ENCODE measurements at regions not wholly inside any gene's neighbourhood (a gene's known extent, or its start where the extent isn't known, plus 50 kb on each side); places are given as distances from the start of the nearest gene placed in this dataset.

GRCh38 chr1:5286244-5286643 is 631.8 kb downstream of the AJAP1 start:
- DNase-seq (ENCODE audit: low spot score), result no peak

GRCh38 chr1:5274527-5274926 is 620.1 kb downstream of the AJAP1 start:
- no peak for DNase-seq (ENCODE audit: low spot score)

GRCh38 chr1:5273280-5274003 is 619.0 kb downstream of the AJAP1 start:
- no peak for DNase-seq (ENCODE audit: low spot score)

- no peak for DNase-seq (ENCODE audit: low spot score)
These were observed 617.9 kb downstream of the AJAP1 start for GRCh38 chr1:5272325-5272724.

GRCh38 chr1:5271264-5271663 is 616.9 kb downstream of the AJAP1 start:
- no peak for DNase-seq (ENCODE audit: low spot score)

- no peak for DNase-seq (ENCODE audit: low spot score)
These were observed 615.5 kb downstream of the AJAP1 start for GRCh38 chr1:5269901-5270300.

GRCh38 chr1:5267603-5268235 is 613.3 kb downstream of the AJAP1 start:
- DNase-seq (ENCODE audit: low spot score), result no peak

- DNase-seq (ENCODE audit: low spot score), result no peak
These were observed 611.1 kb downstream of the AJAP1 start for GRCh38 chr1:5265438-5266075.

GRCh38 chr1:5264476-5264875 is 610.1 kb downstream of the AJAP1 start:
- DNase-seq (ENCODE audit: low spot score), result no peak

GRCh38 chr1:5256793-5257192 is 602.4 kb downstream of the AJAP1 start:
- DNase-seq (ENCODE audit: low spot score), result no peak

GRCh38 chr1:5254975-5255374 is 600.6 kb downstream of the AJAP1 start:
- no peak for DNase-seq (ENCODE audit: low spot score)

- no peak for DNase-seq (ENCODE audit: low spot score)
These were observed 599.8 kb downstream of the AJAP1 start for GRCh38 chr1:5254131-5254725.

GRCh38 chr1:5253036-5253435 is 598.6 kb downstream of the AJAP1 start:
- no peak for DNase-seq (ENCODE audit: low spot score)

GRCh38 chr1:5250336-5250735 is 595.9 kb downstream of the AJAP1 start:
- no peak for DNase-seq (ENCODE audit: low spot score)

GRCh38 chr1:5245348-5245747 is 590.9 kb downstream of the AJAP1 start:
- DNase-seq (ENCODE audit: low spot score), result no peak

GRCh38 chr1:5244631-5245285 is 590.3 kb downstream of the AJAP1 start:
- DNase-seq (ENCODE audit: low spot score), result no peak

- no peak for DNase-seq (ENCODE audit: low spot score)
These were observed 588.4 kb downstream of the AJAP1 start for GRCh38 chr1:5242850-5243249.

GRCh38 chr1:5239911-5240310 is 585.5 kb downstream of the AJAP1 start:
- DNase-seq (ENCODE audit: low spot score), result no peak

GRCh38 chr1:5238351-5239130 is 584.1 kb downstream of the AJAP1 start:
- no peak for DNase-seq (ENCODE audit: low spot score)

- DNase-seq (ENCODE audit: low spot score), result no peak
These were observed 581.0 kb downstream of the AJAP1 start for GRCh38 chr1:5235355-5235899.

GRCh38 chr1:5232537-5232936 is 578.1 kb downstream of the AJAP1 start:
- DNase-seq (ENCODE audit: low spot score), result no peak

All from H4 (cell line).